RWPE1 (cell line): ENCODE measurements at regions not wholly inside any gene's neighbourhood (a gene's known extent, or its start where the extent isn't known, plus 50 kb on each side); places are given as distances from the start of the nearest gene placed in this dataset.

Experiments
- CTCF ChIA-PET: fragments of 350-600 bp; sonication (Branson Sonifier 250); formaldehyde crosslinking; extraction: SDS; loops from one replicate; lab custom pipeline; 2021; lab: Yijun Ruan, JAX
- POLR2A ChIA-PET: fragments of 400-600 bp; formaldehyde crosslinking; extraction: SDS; loops from one replicate; lab custom pipeline; 2020; ENCODE audit warnings: antibody characterized with exemption; ENCODE audit not compliant: low non-redundant PET; lab: Yijun Ruan, JAX
- DNase-seq: peaks from one replicate; pipeline ENCODE4 v3.0.0; 2012; ENCODE audit warnings: low spot score
- H3K27ac ChIP-seq: fragments of 450-650 bp; 2 replicates; pipeline ENCODE4 v1.5.1; 2017
- TF ChIP-seq, protein P1 (sequence below): fragments of 450-650 bp; conservative IDR thresholded peaks from 2 replicates; pipeline ENCODE4 v1.5.1; 2017; ENCODE audit warnings: low read depth, mild to moderate bottlenecking

DNA sequence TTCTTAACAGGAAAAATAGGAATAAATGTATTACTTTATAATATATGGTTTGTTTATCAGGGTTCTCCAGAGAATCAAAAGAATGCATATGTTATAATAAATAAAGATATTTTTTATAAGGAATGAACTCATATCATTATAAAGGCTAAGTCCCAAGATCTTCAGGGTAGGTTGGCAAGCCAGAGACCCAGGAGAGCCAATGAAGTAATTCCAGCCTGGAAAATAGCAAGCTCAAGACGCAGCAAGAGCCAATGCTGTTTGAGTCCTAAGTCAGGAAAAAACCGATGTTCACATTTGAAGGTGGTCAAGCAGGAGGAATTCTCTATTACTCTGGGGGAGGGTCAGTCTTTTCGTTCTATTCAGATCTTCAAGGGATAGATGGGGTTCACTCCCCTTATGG lies 490.0 kb downstream of the PCDH20 start:
- no peak for DNase-seq
- ChIA-PET CTCF (no interaction called here), POLR2A (no interaction called here)
- TF ChIP-seq, protein P1, sequence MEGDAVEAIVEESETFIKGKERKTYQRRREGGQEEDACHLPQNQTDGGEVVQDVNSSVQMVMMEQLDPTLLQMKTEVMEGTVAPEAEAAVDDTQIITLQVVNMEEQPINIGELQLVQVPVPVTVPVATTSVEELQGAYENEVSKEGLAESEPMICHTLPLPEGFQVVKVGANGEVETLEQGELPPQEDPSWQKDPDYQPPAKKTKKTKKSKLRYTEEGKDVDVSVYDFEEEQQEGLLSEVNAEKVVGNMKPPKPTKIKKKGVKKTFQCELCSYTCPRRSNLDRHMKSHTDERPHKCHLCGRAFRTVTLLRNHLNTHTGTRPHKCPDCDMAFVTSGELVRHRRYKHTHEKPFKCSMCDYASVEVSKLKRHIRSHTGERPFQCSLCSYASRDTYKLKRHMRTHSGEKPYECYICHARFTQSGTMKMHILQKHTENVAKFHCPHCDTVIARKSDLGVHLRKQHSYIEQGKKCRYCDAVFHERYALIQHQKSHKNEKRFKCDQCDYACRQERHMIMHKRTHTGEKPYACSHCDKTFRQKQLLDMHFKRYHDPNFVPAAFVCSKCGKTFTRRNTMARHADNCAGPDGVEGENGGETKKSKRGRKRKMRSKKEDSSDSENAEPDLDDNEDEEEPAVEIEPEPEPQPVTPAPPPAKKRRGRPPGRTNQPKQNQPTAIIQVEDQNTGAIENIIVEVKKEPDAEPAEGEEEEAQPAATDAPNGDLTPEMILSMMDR, result no peak
- H3K27ac ChIP-seq, result no peak overlapping the region

- POLR2A ChIA-PET, result no interaction called here
These were observed 490.8 kb downstream of the PCDH20 start for GRCh38 chr13:60924856-60925255.

DNA sequence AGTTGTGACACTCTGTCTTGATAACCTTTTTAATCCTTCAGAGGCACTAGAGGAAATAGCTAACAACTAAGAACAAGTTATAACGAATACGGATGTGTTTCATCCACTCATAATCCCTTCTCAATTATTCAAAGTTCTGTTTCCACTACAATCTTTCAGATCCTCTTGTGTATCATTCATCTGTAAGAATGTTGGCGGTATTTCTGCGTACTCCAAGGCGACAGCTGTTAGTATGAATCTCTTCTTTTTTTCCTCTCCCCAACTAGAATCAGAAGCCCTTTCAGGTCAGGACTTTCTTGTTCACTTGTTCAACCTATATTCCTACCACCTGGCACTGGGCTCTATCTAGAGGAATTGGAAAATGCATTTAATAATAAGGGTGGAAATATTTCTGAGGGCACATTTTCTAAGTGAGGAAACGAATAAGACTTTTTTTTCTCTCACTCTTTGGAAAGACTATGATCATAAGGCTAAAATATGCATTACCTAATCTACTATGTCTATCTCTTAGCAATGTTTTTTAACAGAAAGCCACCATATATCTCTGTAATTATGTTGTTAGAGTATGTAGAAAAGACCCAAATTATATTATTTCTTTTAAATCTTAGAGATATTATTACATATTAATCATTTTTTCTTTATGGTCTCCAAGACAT lies 492.9 kb downstream of the PCDH20 start:
- ChIA-PET POLR2A (no interaction called here), CTCF (no interaction called here)
- H3K27ac ChIP-seq, result no peak overlapping the region
- DNase-seq, result no peak
- TF ChIP-seq, protein P1, result no peak

More at GRCh38 chr13:60924856-60925255, 490.8 kb downstream of the PCDH20 start:
- TF ChIP-seq, protein P1, result no peak
- CTCF ChIA-PET, result no interaction called here
- no peak overlapping the region for H3K27ac ChIP-seq
- no peak for DNase-seq

GRCh38 chr13:60893801-60894200 lies 496.8 kb downstream of the TDRD3 start:
- POLR2A ChIA-PET, result no interaction called here
- no peak overlapping the region for H3K27ac ChIP-seq
- DNase-seq, result no peak
- TF ChIP-seq, protein P1, result no peak
- CTCF ChIA-PET, result no interaction called here

GRCh38 chr13:60887711-60888110 lies 490.7 kb downstream of the TDRD3 start:
- TF ChIP-seq, protein P1, result no peak
- ChIA-PET CTCF (no interaction called here), POLR2A (no interaction called here)
- no peak overlapping the region for H3K27ac ChIP-seq
- DNase-seq, result no peak

- TF ChIP-seq, protein P1, result no peak
- CTCF ChIA-PET, result no interaction called here
These were observed 484.5 kb downstream of the TDRD3 start for GRCh38 chr13:60881507-60881906.

More at GRCh38 chr13:60881507-60881906, 484.5 kb downstream of the TDRD3 start:
- POLR2A ChIA-PET, result no interaction called here
- DNase-seq, result no peak
- no peak overlapping the region for H3K27ac ChIP-seq
